ENCODE measurements at regions not wholly inside any gene's neighbourhood (a gene's known extent, or its start where the extent isn't known, plus 50 kb on each side); places are given as distances from the start of the nearest gene placed in this dataset.

DNA sequence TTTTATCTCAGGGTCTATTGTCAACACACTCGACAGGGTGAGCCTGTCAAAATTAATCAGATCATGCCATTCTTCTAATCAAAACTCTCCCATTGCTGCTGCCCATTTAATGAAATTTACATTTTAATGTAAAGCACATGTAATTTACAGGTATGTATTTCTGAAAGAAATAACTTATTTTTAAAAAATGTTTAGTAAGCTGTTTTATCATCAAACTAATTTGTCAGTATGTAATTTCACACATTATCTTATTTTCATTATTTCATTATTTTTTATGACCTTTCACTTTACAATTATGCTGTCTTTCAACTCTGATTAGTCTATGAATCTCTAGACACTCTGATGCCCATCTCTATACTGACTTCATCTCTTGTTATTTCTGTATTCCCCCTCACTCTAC, 467.8 kb downstream of the ZNF804A start:
- TF ChIP-seq, protein P1, sequence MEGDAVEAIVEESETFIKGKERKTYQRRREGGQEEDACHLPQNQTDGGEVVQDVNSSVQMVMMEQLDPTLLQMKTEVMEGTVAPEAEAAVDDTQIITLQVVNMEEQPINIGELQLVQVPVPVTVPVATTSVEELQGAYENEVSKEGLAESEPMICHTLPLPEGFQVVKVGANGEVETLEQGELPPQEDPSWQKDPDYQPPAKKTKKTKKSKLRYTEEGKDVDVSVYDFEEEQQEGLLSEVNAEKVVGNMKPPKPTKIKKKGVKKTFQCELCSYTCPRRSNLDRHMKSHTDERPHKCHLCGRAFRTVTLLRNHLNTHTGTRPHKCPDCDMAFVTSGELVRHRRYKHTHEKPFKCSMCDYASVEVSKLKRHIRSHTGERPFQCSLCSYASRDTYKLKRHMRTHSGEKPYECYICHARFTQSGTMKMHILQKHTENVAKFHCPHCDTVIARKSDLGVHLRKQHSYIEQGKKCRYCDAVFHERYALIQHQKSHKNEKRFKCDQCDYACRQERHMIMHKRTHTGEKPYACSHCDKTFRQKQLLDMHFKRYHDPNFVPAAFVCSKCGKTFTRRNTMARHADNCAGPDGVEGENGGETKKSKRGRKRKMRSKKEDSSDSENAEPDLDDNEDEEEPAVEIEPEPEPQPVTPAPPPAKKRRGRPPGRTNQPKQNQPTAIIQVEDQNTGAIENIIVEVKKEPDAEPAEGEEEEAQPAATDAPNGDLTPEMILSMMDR (conservative IDR thresholded peaks at IDR 0.05 in 1 of 2, IDR thresholded peaks at IDR 0.05 in 1 of 2; ENCODE audit: low read depth in 1 of 2, low read length in 2 of 2): no peak
- TF ChIP-seq EZH2 (IDR thresholded peaks at IDR 0.05; ENCODE audit: low read length, missing control alignments): no peak
- no peaks in the 10 kb centered on the region for H3K4me1 ChIP-seq (ENCODE audit: control insufficient read depth, extremely low read depth, insufficient read depth, low read length)
- H3K36me3 ChIP-seq (ENCODE audit: control insufficient read depth, insufficient read depth, low read length): no peaks in the 10 kb centered on the region
- H3K9me3 ChIP-seq (ENCODE audit: control insufficient read depth, insufficient read depth, low read depth, low read length): no peaks in the 10 kb centered on the region
- no peak overlapping the region for H3K9ac ChIP-seq (ENCODE audit: insufficient read depth, low read length)
- no peak overlapping the region for H3K4me3 ChIP-seq (replicated peaks in 1 of 4; ENCODE audit: control extremely low read depth in 1 of 4, insufficient read depth in 1 of 4, low read depth in 3 of 4, low read length in 4 of 4)
- H4K20me1 ChIP-seq (ENCODE audit: control insufficient read depth, extremely low read depth, insufficient read depth, low read length): no peaks in the 10 kb centered on the region
- H2AFZ ChIP-seq (ENCODE audit: low read length): no peak overlapping the region
- no peaks in the 10 kb centered on the region for H3K79me2 ChIP-seq (ENCODE audit: control insufficient read depth, insufficient read depth, low read length)
- no peaks in the 10 kb centered on the region for H3K27me3 ChIP-seq (ENCODE audit: control insufficient read depth, insufficient read depth, low read length)
- no peak overlapping the region for H3K4me2 ChIP-seq (ENCODE audit: extremely low read depth, insufficient read depth, low read length)
- no peak overlapping the region for H3K27ac ChIP-seq (ENCODE audit: insufficient read depth, low read length)
- no peak for DNase-seq (ENCODE audit: low read depth in 2 of 2)

DNA sequence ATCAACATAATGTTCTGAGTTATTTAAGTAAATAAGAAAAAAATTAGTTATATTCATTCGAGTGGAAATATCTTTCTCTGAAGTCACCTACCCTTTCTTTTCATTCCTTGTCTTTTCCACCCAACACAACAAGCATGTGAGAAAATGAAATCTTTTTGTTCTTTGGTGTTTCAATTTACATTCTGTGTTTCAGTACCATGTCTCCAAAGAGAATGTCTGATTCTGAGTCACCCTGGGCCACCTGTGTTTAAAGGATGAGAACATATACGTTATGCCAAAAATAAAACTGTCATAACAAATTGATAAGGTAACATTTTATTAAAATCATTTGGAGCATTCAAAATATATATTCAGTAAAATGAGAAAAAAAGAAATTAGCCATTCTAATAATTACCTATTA, 470.8 kb downstream of the ZNF804A start:
- H2AFZ ChIP-seq (ENCODE audit: low read length): no peak overlapping the region
- no peaks in the 10 kb centered on the region for H3K4me1 ChIP-seq (ENCODE audit: control insufficient read depth, extremely low read depth, insufficient read depth, low read length)
- DNase-seq (ENCODE audit: low read depth in 2 of 2): no peak
- H4K20me1 ChIP-seq (ENCODE audit: control insufficient read depth, extremely low read depth, insufficient read depth, low read length): no peaks in the 10 kb centered on the region
- H3K9me3 ChIP-seq (ENCODE audit: control insufficient read depth, insufficient read depth, low read depth, low read length): no peaks in the 10 kb centered on the region
- H3K36me3 ChIP-seq (ENCODE audit: control insufficient read depth, insufficient read depth, low read length): no peaks in the 10 kb centered on the region
- TF ChIP-seq, protein P1 (conservative IDR thresholded peaks at IDR 0.05 in 1 of 2, IDR thresholded peaks at IDR 0.05 in 1 of 2; ENCODE audit: low read depth in 1 of 2, low read length in 2 of 2): no peak
- TF ChIP-seq EZH2 (IDR thresholded peaks at IDR 0.05; ENCODE audit: low read length, missing control alignments): no peak
- H3K79me2 ChIP-seq (ENCODE audit: control insufficient read depth, insufficient read depth, low read length): no peaks in the 10 kb centered on the region
- H3K4me3 ChIP-seq (replicated peaks in 1 of 4; ENCODE audit: control extremely low read depth in 1 of 4, insufficient read depth in 1 of 4, low read depth in 3 of 4, low read length in 4 of 4): no peak overlapping the region
- no peak overlapping the region for H3K4me2 ChIP-seq (ENCODE audit: extremely low read depth, insufficient read depth, low read length)
- no peak overlapping the region for H3K27ac ChIP-seq (ENCODE audit: insufficient read depth, low read length)
- no peaks in the 10 kb centered on the region for H3K27me3 ChIP-seq (ENCODE audit: control insufficient read depth, insufficient read depth, low read length)
- H3K9ac ChIP-seq (ENCODE audit: insufficient read depth, low read length): no peak overlapping the region

DNA sequence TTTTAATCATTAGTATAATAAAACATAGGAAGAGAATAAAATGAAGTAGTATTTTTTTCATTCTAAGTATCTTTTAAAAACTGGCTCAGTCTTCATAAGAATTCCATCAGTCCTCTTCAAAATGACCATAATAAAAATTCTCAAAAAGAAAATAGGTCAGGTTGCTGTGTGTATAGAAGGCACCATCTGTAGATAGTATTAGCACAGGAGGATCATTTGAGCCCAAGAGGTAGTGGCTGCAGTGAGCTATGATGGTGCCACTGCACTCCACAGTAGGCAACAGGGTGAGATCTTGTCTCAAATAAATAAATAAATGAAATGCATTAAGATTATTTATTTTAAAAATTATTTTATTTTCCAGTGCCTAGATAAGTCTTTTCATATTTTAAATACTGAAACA, 475.8 kb downstream of the ZNF804A start:
- Histone ChIP-seq H3K9ac (ENCODE audit: insufficient read depth, low read length) (no peak overlapping the region), H3K4me1 (ENCODE audit: control insufficient read depth, extremely low read depth, insufficient read depth, low read length) (no peaks in the 10 kb centered on the region), H4K20me1 (ENCODE audit: control insufficient read depth, extremely low read depth, insufficient read depth, low read length) (no peaks in the 10 kb centered on the region), H3K4me3 (replicated peaks in 1 of 4; ENCODE audit: control extremely low read depth in 1 of 4, insufficient read depth in 1 of 4, low read depth in 3 of 4, low read length in 4 of 4) (no peak overlapping the region), H3K4me2 (ENCODE audit: extremely low read depth, insufficient read depth, low read length) (no peak overlapping the region), H2AFZ (ENCODE audit: low read length) (no peak overlapping the region), H3K9me3 (ENCODE audit: control insufficient read depth, insufficient read depth, low read depth, low read length) (no peaks in the 10 kb centered on the region), H3K27ac (ENCODE audit: insufficient read depth, low read length) (no peak overlapping the region), H3K36me3 (ENCODE audit: control insufficient read depth, insufficient read depth, low read length) (no peaks in the 10 kb centered on the region), H3K27me3 (ENCODE audit: control insufficient read depth, insufficient read depth, low read length) (no peaks in the 10 kb centered on the region), H3K79me2 (ENCODE audit: control insufficient read depth, insufficient read depth, low read length) (no peaks in the 10 kb centered on the region)
- TF ChIP-seq, protein P1 (conservative IDR thresholded peaks at IDR 0.05 in 1 of 2, IDR thresholded peaks at IDR 0.05 in 1 of 2; ENCODE audit: low read depth in 1 of 2, low read length in 2 of 2): no peak
- no peak for TF ChIP-seq EZH2 (IDR thresholded peaks at IDR 0.05; ENCODE audit: low read length, missing control alignments)
- no peak for DNase-seq (ENCODE audit: low read depth in 2 of 2)
